KMS-11 (cell line): ENCODE measurements at regions not wholly inside any gene's neighbourhood (a gene's known extent, or its start where the extent isn't known, plus 50 kb on each side); places are given as distances from the start of the nearest gene placed in this dataset.

Experiments
- H2AFZ ChIP-seq: fragments of 200-600 bp; sonication (generic); 2 replicates; pipeline ENCODE4 v1.6.1; 2016; ENCODE audit warnings: antibody characterized with exemption, mixed run types, low read depth
- H3K27ac ChIP-seq: fragments of 200-600 bp; sonication (generic); 2 replicates; pipeline ENCODE4 v1.6.1; 2016; ENCODE audit warnings: mild to moderate bottlenecking, mixed run types
- H3K27me3 ChIP-seq: fragments of 200-600 bp; sonication (generic); 2 replicates; pipeline ENCODE4 v1.6.1; 2017; ENCODE audit warnings: mild to moderate bottlenecking, low read depth, mixed run types, moderate library complexity; ENCODE audit not compliant: insufficient read depth
- H3K36me3 ChIP-seq: fragments of 200-600 bp; sonication (generic); 2 replicates; pipeline ENCODE4 v1.6.1; 2017; ENCODE audit warnings: mild to moderate bottlenecking, mixed run types; ENCODE audit not compliant: insufficient read depth
- H3K4me1 ChIP-seq: fragments of 200-600 bp; sonication (generic); 2 replicates; pipeline ENCODE4 v1.6.1; 2016; ENCODE audit warnings: mild to moderate bottlenecking, low read depth, mixed run types; ENCODE audit not compliant: poor library complexity, severe bottlenecking
- H3K4me2 ChIP-seq: fragments of 200-600 bp; sonication (generic); 2 replicates; pipeline ENCODE4 v1.7.0; 2016; ENCODE audit warnings: mild to moderate bottlenecking, mixed run types
- H3K4me3 ChIP-seq: fragments of 200-600 bp; sonication (generic); IDR thresholded peaks from 2 replicates; pipeline ENCODE4 v1.6.1; 2017; ENCODE audit warnings: low read depth, low read length, mixed read lengths; ENCODE audit not compliant: insufficient read depth
- H3K79me2 ChIP-seq: fragments of 200-600 bp; sonication (generic); 2 replicates; pipeline ENCODE4 v1.6.1; 2016; ENCODE audit warnings: low read depth, mixed run types; ENCODE audit not compliant: insufficient read depth
- H3K9ac ChIP-seq: fragments of 200-600 bp; sonication (generic); 2 replicates; pipeline ENCODE4 v1.6.1; 2016; ENCODE audit warnings: mild to moderate bottlenecking, mixed run types
- H4K20me1 ChIP-seq: fragments of 200-600 bp; sonication (generic); 2 replicates; pipeline ENCODE4 v1.6.1; 2016; ENCODE audit warnings: mild to moderate bottlenecking, mixed run types; ENCODE audit not compliant: insufficient read depth
- TF ChIP-seq, protein P1 (sequence below): fragments of 200-600 bp; sonication (generic); conservative IDR thresholded peaks from 2 replicates; pipeline ENCODE4 v1.6.1; 2017; ENCODE audit warnings: low read depth, mild to moderate bottlenecking, antibody characterized with exemption, low read length, moderate library complexity, mixed read lengths

DNA sequence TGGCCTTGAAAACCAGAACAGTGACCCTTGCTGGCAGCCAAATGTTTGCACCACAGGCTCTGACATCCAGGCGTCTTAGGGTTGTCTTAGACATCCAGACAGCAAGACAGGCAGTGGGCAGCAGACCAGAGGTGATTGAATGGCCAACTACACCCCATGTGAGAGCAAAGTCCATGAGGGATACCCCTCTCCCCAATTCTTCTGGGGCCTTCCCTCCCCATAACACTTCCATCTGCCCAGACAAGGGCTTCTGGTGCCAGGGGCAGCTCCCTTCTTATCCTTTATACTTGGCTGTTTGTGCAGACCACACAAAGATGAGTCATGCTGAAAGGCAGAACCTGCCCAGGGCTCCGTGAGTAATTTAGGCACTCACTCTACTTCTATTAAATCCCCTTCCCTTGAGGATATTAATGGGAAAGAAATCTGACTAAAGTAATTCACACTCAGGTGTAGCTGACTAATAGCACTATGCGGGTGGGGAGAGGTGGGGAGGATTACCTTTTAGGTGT lies 257.9 kb downstream of the UACA start:
- H3K4me3 ChIP-seq = no peak overlapping the region
- no peaks in the 10 kb centered on the region for H4K20me1 ChIP-seq
- peak overlapping the region; percentile 91 for H3K4me2 ChIP-seq
- TF ChIP-seq, protein P1, sequence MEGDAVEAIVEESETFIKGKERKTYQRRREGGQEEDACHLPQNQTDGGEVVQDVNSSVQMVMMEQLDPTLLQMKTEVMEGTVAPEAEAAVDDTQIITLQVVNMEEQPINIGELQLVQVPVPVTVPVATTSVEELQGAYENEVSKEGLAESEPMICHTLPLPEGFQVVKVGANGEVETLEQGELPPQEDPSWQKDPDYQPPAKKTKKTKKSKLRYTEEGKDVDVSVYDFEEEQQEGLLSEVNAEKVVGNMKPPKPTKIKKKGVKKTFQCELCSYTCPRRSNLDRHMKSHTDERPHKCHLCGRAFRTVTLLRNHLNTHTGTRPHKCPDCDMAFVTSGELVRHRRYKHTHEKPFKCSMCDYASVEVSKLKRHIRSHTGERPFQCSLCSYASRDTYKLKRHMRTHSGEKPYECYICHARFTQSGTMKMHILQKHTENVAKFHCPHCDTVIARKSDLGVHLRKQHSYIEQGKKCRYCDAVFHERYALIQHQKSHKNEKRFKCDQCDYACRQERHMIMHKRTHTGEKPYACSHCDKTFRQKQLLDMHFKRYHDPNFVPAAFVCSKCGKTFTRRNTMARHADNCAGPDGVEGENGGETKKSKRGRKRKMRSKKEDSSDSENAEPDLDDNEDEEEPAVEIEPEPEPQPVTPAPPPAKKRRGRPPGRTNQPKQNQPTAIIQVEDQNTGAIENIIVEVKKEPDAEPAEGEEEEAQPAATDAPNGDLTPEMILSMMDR = no peak
- no peaks in the 10 kb centered on the region for H3K36me3 ChIP-seq
- H3K9ac ChIP-seq = peak overlapping the region; percentile 69; the same call in 1 of the 2 replicates
- no peaks in the 10 kb centered on the region for H3K27me3 ChIP-seq
- H3K27ac ChIP-seq = peak overlapping the region; percentile 95
- no peaks in the 10 kb centered on the region for H3K79me2 ChIP-seq
- H2AFZ ChIP-seq = peak overlapping the region; percentile 53; the same call in 1 of the 2 replicates
- peaks cover 82% of the 10 kb centered on the region for H3K4me1 ChIP-seq

DNA sequence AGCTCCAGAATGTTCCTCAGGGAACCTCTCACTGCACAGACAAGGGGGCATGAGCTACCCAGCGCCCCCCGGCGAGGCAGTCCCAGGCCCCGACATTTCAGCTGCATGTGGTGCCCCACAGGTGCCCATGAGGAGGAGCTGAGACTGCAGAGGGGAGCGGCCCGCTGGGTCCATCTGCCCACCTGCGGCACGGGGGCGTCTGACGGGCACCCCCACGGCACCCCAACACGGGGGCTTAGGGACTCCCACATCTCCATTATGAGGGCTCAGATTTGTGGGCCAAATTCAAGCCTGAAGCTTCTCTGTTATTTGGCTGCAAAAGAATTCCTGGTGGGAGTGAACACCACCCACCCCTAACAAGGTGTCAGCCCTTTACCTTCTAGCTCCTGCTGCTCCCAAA lies 258.4 kb downstream of the UACA start:
- H4K20me1 ChIP-seq = no peaks in the 10 kb centered on the region
- peak overlapping the region; percentile 95 for H3K27ac ChIP-seq
- H3K79me2 ChIP-seq = no peaks in the 10 kb centered on the region
- peak overlapping the region; percentile 53; the same call in 1 of the 2 replicates for H2AFZ ChIP-seq
- H3K4me1 ChIP-seq = peaks cover 82% of the 10 kb centered on the region
- TF ChIP-seq, protein P1 = no peak
- no peak overlapping the region for H3K4me3 ChIP-seq
- H3K27me3 ChIP-seq = no peaks in the 10 kb centered on the region
- H3K4me2 ChIP-seq = peak overlapping the region; percentile 91
- H3K36me3 ChIP-seq = no peaks in the 10 kb centered on the region
- peak overlapping the region; percentile 69 for H3K9ac ChIP-seq

DNA sequence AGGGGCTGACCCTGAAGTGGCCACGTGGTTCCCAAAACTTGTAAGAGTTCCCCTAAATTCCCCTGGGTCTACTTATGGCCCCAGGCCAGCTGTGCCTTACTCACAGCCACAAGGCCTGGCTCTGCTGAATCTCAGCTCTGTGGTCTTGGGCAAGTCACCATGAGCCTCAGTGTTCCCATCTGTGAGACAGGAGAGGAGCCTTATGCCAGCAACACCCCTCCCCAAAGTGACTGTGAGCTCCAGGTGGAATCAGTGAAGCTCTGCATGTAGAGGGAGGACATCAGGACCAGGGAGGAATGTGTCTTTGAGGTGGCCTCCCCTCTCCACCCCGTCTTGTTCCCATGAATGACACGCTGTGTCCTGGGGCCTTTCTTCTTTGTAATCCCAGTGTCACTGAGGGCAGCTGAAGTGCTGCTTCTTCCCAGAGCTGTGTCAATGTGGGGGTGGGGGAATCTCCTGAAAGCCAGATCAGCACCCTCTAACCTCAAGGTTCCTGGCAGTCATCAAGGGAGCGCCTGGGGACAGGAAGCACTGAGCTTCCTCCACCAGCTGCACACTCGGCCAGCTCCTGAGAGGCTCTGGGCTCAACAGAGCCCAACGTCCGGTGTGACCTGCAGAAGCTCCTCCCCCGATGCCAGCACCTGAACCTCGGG lies 258.9 kb downstream of the UACA start:
- TF ChIP-seq, protein P1 = 0 out of 2 replicates have a peak, but pooled peaks have one; percentile 2
- Histone ChIP-seq H3K9ac (peak overlapping the region; percentile 69), H3K36me3 (no peaks in the 10 kb centered on the region), H3K27me3 (no peaks in the 10 kb centered on the region), H3K79me2 (no peaks in the 10 kb centered on the region), H3K4me3 (no peak overlapping the region), H4K20me1 (no peaks in the 10 kb centered on the region), H3K27ac (peak overlapping the region; percentile 95), H3K4me1 (peaks cover 82% of the 10 kb centered on the region), H2AFZ (peak overlapping the region; percentile 53; the same call in 1 of the 2 replicates), H3K4me2 (peak overlapping the region; percentile 91)

DNA sequence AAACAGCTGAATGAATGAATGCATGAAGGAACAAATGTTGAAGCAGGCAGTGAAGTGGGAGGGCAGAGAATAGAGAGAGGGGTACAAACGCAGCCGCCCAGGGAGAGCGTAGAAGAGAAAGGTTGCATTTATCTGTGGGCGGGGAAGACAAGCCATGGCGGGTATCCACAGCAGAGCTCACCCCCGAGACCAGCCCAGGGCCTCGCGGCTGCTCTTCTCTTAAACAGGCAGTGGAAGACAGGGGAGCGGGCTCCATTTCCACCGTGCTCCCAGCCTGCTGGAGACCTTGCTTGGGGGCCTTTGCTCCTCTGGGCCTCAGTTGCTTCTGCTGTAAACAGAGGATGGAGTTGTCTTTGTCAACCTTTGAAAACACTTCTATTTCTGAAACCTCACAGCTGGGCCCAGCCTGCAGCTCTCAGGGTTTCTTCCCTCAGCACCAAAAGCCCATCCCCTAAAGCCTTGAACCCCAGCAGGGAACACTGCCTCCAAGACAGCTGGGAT lies 259.5 kb downstream of the UACA start:
- Histone ChIP-seq H3K4me1 (peaks cover 78% of the 10 kb centered on the region), H3K9ac (peak overlapping the region; percentile 69; the same call in 1 of the 2 replicates), H3K4me2 (peak overlapping the region; percentile 91)

More for the DNA sequence above, 259.5 kb downstream of the UACA start:
- Histone ChIP-seq H2AFZ (peak overlapping the region; percentile 23; the same call in 1 of the 2 replicates), H3K36me3 (no peaks in the 10 kb centered on the region), H3K79me2 (no peaks in the 10 kb centered on the region), H4K20me1 (no peaks in the 10 kb centered on the region), H3K27me3 (no peaks in the 10 kb centered on the region), H3K4me3 (no peak overlapping the region), H3K27ac (peak overlapping the region; percentile 95)
- TF ChIP-seq, protein P1 = no peak
